ENCODE measurements at regions not wholly inside any gene's neighbourhood (a gene's known extent, or its start where the extent isn't known, plus 50 kb on each side); places are given as distances from the start of the nearest gene placed in this dataset.

GRCh38 chr3:159185443-159186050 lies 383.7 kb downstream of the MFSD1 start:
- H3K9me2 ChIP-seq (replicated peaks; ENCODE audit: insufficient read depth, low read length), result no peaks in the 10 kb centered on the region
- H2AFZ ChIP-seq (ENCODE audit: low read depth, low read length, severe bottlenecking), result no peak overlapping the region
- 0 out of 2 replicates have a peak, but pooled peaks cover 3% of the 10 kb centered on the region for H3K27me3 ChIP-seq (ENCODE audit: low read length)
- no peaks in the 10 kb centered on the region for H3K36me3 ChIP-seq (ENCODE audit: low read length)
- no peaks in the 10 kb centered on the region for H4K20me1 ChIP-seq (ENCODE audit: low read depth, low read length)
- no peak overlapping the region for H3K27ac ChIP-seq (ENCODE audit: low read depth, low read length)
- H3K9me3 ChIP-seq (ENCODE audit: insufficient read depth, low read length), result no peaks in the 10 kb centered on the region
- no peaks in the 10 kb centered on the region for H3K79me2 ChIP-seq (ENCODE audit: insufficient read depth, low read length)
- no peak overlapping the region for H3K4me3 ChIP-seq (ENCODE audit: insufficient read depth, low read length, poor library complexity, severe bottlenecking)
- no peak overlapping the region for H3K4me2 ChIP-seq (ENCODE audit: low read depth, low read length, poor library complexity, severe bottlenecking)
- no peak overlapping the region for H3K9ac ChIP-seq (ENCODE audit: low read length)
- TF ChIP-seq, protein P1, sequence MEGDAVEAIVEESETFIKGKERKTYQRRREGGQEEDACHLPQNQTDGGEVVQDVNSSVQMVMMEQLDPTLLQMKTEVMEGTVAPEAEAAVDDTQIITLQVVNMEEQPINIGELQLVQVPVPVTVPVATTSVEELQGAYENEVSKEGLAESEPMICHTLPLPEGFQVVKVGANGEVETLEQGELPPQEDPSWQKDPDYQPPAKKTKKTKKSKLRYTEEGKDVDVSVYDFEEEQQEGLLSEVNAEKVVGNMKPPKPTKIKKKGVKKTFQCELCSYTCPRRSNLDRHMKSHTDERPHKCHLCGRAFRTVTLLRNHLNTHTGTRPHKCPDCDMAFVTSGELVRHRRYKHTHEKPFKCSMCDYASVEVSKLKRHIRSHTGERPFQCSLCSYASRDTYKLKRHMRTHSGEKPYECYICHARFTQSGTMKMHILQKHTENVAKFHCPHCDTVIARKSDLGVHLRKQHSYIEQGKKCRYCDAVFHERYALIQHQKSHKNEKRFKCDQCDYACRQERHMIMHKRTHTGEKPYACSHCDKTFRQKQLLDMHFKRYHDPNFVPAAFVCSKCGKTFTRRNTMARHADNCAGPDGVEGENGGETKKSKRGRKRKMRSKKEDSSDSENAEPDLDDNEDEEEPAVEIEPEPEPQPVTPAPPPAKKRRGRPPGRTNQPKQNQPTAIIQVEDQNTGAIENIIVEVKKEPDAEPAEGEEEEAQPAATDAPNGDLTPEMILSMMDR (IDR thresholded peaks at IDR 0.05; ENCODE audit: insufficient read depth, low read length, poor library complexity, severe bottlenecking), result no peak
- TF ChIP-seq EZH2phosphoT487 (conservative IDR thresholded peaks at IDR 0.05; ENCODE audit: low read length), result no peak
- no peaks in the 10 kb centered on the region for H3F3A ChIP-seq (ENCODE audit: insufficient read depth)

- no peak overlapping the region for H3K9ac ChIP-seq (ENCODE audit: low read length)
- H3K9me3 ChIP-seq (ENCODE audit: insufficient read depth, low read length), result no peaks in the 10 kb centered on the region
- no peak for TF ChIP-seq EZH2phosphoT487 (conservative IDR thresholded peaks at IDR 0.05; ENCODE audit: low read length)
- TF ChIP-seq, protein P1 (IDR thresholded peaks at IDR 0.05; ENCODE audit: insufficient read depth, low read length, poor library complexity, severe bottlenecking), result no peak
- no peak overlapping the region for H2AFZ ChIP-seq (ENCODE audit: low read depth, low read length, severe bottlenecking)
- no peak overlapping the region for H3K4me3 ChIP-seq (ENCODE audit: insufficient read depth, low read length, poor library complexity, severe bottlenecking)
- peaks cover 3% of the 10 kb centered on the region; the same call in 1 of the 2 replicates for H3K27me3 ChIP-seq (ENCODE audit: low read length)
- no peaks in the 10 kb centered on the region for H3K9me2 ChIP-seq (replicated peaks; ENCODE audit: insufficient read depth, low read length)
- H4K20me1 ChIP-seq (ENCODE audit: low read depth, low read length), result no peaks in the 10 kb centered on the region
- H3K79me2 ChIP-seq (ENCODE audit: insufficient read depth, low read length), result no peaks in the 10 kb centered on the region
- no peak overlapping the region for H3K4me2 ChIP-seq (ENCODE audit: low read depth, low read length, poor library complexity, severe bottlenecking)
- H3F3A ChIP-seq (ENCODE audit: insufficient read depth), result no peaks in the 10 kb centered on the region
- no peaks in the 10 kb centered on the region for H3K36me3 ChIP-seq (ENCODE audit: low read length)
- no peak overlapping the region for H3K27ac ChIP-seq (ENCODE audit: low read depth, low read length)
Observed at GRCh38 chr3:159186581-159186980, 384.7 kb downstream of the MFSD1 start.

- Histone ChIP-seq H3K9ac (ENCODE audit: low read length) (no peak overlapping the region), H3K36me3 (ENCODE audit: low read length) (no peaks in the 10 kb centered on the region), H4K20me1 (ENCODE audit: low read depth, low read length) (no peaks in the 10 kb centered on the region), H3K79me2 (ENCODE audit: insufficient read depth, low read length) (no peaks in the 10 kb centered on the region), H3K27ac (ENCODE audit: low read depth, low read length) (no peak overlapping the region), H3K9me2 (replicated peaks; ENCODE audit: insufficient read depth, low read length) (no peaks in the 10 kb centered on the region), H3K27me3 (ENCODE audit: low read length) (peaks cover 3% of the 10 kb centered on the region; the same call in 1 of the 2 replicates), H3K4me3 (ENCODE audit: insufficient read depth, low read length, poor library complexity, severe bottlenecking) (no peak overlapping the region), H3K9me3 (ENCODE audit: insufficient read depth, low read length) (no peaks in the 10 kb centered on the region), H2AFZ (ENCODE audit: low read depth, low read length, severe bottlenecking) (no peak overlapping the region), H3K4me2 (ENCODE audit: low read depth, low read length, poor library complexity, severe bottlenecking) (no peak overlapping the region), H3F3A (ENCODE audit: insufficient read depth) (no peaks in the 10 kb centered on the region)
- TF ChIP-seq, protein P1 (IDR thresholded peaks at IDR 0.05; ENCODE audit: insufficient read depth, low read length, poor library complexity, severe bottlenecking), result no peak
- no peak for TF ChIP-seq EZH2phosphoT487 (conservative IDR thresholded peaks at IDR 0.05; ENCODE audit: low read length)
Observed at GRCh38 chr3:159187232-159187631, 385.4 kb downstream of the MFSD1 start.

Data from SU-DHL-6 (cell line).